ENCODE measurements at regions not wholly inside any gene's neighbourhood (a gene's known extent, or its start where the extent isn't known, plus 50 kb on each side); places are given as distances from the start of the nearest gene placed in this dataset.

DNA sequence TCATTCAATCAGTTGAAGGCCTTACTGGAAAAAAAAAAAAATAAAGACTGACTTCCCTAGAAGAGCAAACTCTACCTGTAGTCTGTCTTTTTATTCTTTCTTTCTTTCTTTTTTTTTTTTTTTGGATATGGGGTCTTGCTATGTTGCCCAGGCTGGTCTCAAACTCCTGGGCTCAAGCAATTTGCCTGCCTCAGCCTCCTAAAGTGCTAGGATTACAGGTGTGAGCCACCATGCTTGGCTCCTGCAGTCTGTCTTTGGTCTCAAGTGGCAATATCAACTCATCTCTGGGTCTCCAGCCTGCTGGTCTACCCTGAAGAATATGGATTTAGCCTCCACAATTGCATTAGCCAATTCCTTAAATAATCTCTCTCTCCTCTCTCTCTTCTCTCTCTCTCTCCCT, 167.7 kb upstream of the P2RY1 start:
- TF ChIP-seq, protein P1, sequence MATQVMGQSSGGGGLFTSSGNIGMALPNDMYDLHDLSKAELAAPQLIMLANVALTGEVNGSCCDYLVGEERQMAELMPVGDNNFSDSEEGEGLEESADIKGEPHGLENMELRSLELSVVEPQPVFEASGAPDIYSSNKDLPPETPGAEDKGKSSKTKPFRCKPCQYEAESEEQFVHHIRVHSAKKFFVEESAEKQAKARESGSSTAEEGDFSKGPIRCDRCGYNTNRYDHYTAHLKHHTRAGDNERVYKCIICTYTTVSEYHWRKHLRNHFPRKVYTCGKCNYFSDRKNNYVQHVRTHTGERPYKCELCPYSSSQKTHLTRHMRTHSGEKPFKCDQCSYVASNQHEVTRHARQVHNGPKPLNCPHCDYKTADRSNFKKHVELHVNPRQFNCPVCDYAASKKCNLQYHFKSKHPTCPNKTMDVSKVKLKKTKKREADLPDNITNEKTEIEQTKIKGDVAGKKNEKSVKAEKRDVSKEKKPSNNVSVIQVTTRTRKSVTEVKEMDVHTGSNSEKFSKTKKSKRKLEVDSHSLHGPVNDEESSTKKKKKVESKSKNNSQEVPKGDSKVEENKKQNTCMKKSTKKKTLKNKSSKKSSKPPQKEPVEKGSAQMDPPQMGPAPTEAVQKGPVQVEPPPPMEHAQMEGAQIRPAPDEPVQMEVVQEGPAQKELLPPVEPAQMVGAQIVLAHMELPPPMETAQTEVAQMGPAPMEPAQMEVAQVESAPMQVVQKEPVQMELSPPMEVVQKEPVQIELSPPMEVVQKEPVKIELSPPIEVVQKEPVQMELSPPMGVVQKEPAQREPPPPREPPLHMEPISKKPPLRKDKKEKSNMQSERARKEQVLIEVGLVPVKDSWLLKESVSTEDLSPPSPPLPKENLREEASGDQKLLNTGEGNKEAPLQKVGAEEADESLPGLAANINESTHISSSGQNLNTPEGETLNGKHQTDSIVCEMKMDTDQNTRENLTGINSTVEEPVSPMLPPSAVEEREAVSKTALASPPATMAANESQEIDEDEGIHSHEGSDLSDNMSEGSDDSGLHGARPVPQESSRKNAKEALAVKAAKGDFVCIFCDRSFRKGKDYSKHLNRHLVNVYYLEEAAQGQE (IDR thresholded peaks at IDR 0.05; ENCODE audit: low read depth), result no peak
- TF ChIP-seq RAD21 (IDR thresholded peaks at IDR 0.05; ENCODE audit: low read depth), result no peak
- no peak for TF ChIP-seq FOXM1 (IDR thresholded peaks at IDR 0.05; ENCODE audit: borderline replicate concordance, low read depth)
